T-helper 1 cell treated with Interleukin-12 subunit alpha and Interleukin-12 subunit beta and Interleukin-4 antibody, amounts not matched to agents 30 ng/mL and 1 ng/mL, for 36 hours (primary cell): ENCODE measurements at regions not wholly inside any gene's neighbourhood (a gene's known extent, or its start where the extent isn't known, plus 50 kb on each side); places are given as distances from the start of the nearest gene placed in this dataset.

Experiments
- intact Hi-C: fragments of 100-400 bp; cut with micrococcal nuclease; formaldehyde crosslinking; loops from one replicate; pipeline ENCODE4 v1.15.1; 2024

DNA sequence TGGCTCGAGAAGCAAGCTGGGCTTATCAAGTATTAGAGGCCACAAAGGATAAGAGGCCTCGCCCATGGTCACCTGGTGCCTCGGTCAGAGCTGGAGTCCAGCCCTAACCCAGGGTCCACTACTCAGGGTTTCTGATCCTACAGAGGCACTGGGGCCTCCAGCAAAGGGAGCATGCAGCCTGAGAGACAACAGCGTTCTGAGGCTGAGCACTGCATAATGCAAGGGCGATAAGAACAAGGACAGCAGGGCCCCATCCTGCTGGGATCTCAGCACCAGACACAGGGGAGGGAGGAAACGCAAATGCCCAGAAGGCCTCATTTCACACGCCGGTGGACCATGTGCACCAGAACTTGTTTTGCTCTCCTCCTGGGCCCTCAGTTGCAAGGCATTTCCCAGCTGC is 63.0 kb downstream of the C5orf15 start:
- intact Hi-C loops: no loop called here

DNA sequence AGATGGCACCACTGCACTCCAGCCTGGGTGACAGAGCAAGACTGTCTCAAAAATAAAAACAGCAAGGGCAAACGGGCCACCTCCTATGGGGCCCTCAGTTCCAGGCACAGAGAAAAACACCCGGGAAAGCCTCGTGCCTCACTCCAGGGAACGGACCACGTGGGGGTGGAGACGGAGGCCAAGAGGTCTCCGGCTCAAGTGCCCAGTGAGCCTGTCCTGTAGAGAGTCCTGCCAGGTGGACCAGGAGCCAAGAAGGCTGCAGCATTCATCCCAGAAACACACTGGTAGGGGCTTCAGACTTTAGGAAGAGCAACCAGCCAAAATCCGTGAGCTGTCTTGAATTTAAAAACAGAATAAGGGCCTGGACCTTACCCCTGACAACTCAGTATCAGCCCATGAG is 63.8 kb downstream of the C5orf15 start:
- intact Hi-C loops: no loop called here

DNA sequence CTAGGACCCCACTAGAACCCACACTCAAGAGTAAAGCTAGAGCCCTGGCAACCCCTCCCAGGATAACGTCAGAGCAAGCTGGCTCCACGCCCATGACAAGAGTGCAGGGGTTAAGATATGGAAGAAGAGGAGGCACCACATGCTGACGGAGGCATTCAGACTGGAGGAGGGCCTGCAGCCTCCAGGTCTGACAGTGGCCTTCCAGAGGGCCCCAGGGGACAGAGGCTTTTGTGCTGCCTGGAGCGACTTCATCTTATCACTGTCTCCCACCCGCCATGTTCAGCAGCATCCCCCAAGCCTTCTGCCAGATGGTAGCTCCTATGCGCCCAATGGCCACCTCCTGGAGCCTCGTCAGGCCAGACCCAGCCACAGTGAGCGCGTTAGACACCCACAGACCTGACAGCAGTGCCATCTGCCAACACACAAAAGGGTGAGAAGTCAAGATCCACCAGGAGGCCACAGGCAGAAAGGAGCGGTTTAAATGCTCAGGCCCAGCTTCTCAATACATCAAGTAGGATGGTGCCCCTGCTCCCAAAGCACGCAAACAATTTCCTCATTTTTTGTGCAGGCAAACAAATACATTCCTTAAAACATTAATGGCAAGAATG is 65.8 kb downstream of the C5orf15 start:
- intact Hi-C loops: no loop called here

- intact Hi-C loops: no loop called here
Measured at GRCh38 chr5:133900534-133901270, 67.7 kb downstream of the C5orf15 start.

GRCh38 chr5:133899506-133899905 is 68.9 kb downstream of the C5orf15 start:
- intact Hi-C loops: no loop called here

DNA sequence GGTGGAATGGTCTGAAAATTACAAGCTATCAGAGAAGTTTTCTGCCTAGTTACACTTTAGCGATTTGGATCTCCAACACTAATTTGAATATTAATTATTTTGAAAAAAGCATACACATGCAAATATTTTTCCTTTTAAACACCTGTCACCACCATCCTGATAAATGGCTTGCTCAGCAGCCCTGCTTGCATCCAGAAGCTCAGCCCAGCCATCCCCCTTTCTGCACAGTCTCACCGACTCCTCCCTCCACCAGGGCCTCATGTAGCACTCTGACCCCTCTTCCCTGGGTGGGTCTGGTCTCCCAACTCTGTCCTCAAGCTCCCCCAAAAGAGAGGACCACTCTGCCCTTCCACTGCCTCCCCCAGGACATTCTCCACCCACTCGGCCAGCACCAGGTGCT is 70.0 kb downstream of the C5orf15 start:
- intact Hi-C loops: no loop called here

DNA sequence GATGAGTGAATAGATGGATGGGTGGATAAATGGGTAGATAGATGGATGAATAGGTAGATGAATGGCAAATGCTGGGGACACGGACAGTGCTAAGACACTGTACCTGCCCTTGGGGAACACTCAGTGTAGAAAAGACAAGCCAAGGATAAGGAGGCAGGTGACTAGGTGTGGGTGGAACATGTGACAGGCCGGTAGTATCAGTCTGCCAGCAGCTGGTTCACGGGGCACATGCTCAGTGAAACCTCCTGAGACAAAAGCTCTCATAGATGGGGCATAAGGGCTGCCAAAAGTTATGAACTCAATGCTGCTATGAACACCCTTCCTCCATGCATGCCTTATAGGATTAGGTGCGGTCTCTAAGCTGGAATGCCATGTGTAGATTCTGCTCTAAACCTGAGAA is 71.0 kb downstream of the C5orf15 start:
- intact Hi-C loops: no loop called here

GRCh38 chr5:133896873-133897272 is 71.6 kb downstream of the C5orf15 start:
- intact Hi-C loops: no loop called here

DNA sequence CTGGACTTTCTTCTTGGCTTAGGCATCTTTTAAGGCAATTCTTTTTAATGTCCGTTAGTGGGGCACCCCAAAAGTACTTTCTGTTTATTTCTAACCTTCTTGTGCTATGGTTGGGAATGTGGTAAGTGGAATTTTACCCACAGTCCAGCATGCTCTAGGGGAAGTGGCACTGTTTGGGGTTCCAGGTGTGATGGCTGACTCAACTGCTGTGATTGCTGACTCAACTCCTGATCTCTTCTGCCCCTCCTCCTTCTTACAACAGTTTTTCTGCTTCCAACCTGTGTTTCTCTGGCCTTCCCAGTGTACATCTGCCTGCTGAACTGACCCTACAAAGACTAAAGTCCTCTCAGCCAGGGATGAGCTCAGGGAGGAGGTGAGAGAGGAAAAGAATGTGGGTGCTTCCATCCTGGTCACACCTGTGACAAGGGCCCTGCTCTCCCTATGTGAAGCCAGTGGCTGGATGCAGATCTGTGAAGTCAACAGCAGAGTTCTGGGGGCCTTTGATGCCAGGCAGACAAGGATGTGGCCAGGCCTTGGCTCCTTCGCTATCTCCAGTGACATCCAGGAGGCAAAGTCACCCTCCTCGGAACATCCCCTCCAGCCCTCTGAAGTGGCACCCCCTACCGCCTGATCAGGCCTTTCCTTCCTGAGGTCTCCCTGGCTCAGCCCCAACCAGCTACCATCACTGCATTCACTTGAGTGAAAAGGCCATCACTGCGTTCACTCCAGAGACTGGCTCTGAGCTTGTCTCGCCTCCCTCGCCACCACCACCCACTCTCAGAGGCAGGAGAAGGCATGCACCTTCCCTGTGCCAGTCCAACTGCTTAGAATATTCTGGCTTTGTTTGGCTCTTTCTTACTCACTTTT is 72.2 kb downstream of the C5orf15 start:
- intact Hi-C loops: no loop called here

- intact Hi-C loops: no loop called here
Measured at GRCh38 chr5:133894143-133894542, 74.3 kb downstream of the C5orf15 start.

GRCh38 chr5:133892774-133893173 is 75.7 kb downstream of the C5orf15 start:
- intact Hi-C loops: no loop called here

DNA sequence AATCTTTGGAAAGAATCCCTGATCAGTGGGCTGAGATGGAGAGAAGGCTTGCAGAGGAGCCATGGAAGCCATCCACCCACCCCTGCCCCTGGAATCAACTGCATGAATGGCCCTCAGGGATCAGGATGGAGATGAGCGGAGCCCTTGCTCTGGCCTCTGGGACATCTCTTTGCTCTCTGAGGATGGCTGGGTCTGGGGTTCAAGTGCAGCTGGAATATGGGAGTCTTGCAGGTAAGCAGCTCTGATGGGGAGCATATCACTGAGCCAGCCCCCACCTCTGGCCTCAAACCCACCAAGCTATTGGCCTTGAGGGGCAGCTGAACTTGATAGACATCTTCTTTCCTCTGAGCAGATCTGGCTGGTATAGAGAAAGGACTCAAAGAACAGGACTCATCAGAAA is 76.1 kb downstream of the C5orf15 start:
- intact Hi-C loops: no loop called here

DNA sequence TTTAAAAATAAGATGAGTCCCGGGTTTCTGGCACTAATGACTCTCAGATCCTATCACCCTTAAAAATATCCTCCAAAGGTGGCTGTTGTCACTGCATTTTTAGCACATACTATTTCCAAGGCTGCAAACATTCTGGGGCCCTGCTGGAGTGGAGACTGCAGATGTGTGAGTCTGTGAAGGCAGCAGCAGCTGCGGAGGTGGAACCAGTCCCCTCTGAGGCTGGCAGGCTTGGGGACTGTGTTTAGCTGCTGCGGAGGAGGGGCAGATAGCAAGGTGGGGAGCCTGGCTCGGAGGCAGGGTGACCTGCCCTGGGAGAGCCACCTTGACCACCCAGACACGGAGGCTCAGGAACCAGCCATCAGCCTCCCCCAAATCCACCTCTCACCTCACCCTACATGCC is 77.0 kb downstream of the C5orf15 start:
- intact Hi-C loops: no loop called here

GRCh38 chr5:133890776-133891280 is 77.6 kb downstream of the C5orf15 start:
- intact Hi-C loops: no loop called here

GRCh38 chr5:133890314-133890713 is 78.1 kb downstream of the C5orf15 start:
- intact Hi-C loops: no loop called here

DNA sequence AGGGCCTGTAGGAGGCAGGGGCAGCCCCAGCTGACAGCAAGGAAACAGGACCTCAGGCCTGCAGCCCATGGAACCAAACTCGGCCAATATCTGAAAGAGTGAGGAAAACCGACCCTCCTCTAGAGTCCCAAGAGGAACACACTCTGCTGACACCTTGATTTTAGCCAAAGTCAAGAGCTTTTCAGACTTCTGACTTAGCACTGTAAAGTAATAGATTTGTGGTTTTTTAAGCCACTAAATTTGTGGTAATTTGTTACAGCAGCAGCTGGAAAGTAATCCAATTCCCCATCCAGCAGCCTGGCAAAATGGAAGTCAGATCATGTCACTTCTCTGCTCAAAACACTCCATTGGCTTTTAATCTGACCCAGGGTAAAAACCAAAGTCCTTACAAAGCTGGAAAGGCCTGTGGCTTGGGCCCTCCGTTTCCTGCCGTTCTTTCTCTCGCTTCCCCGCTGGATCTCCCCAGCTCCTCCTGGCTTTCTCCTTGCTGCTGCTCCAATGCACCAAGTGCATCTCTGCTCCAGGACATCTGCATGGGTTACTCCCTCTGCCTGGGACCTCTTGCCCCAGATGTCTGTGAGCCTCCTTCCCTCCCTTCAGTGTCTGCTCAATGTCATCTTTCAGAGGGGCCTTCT is 79.0 kb downstream of the C5orf15 start:
- intact Hi-C loops: no loop called here

- intact Hi-C loops: no loop called here
Measured at GRCh38 chr5:133888625-133888991, 79.8 kb downstream of the C5orf15 start.

DNA sequence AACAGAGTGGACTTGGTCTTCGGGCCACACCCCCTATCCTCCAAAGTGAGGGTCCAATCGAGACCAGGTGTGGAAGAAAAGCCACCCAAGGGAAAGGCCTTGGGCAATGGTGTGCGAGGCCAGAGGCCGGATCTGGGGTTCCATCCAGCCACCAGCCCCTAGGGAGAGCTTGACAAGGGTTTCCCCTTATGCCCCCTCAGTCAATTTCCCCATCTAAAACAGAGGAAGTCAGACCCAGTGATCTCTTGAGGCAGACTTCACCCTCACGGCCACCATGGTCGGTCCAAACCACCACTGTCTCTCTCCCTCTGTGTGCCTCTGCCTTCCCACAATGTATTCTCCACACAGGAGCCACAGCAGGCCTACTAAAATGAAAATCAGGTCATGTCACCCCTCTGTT is 82.9 kb downstream of the C5orf15 start:
- intact Hi-C loops: no loop called here

GRCh38 chr5:133884569-133885311 is 83.7 kb downstream of the C5orf15 start:
- intact Hi-C loops: no loop called here

GRCh38 chr5:133883916-133884315 is 84.5 kb downstream of the C5orf15 start:
- intact Hi-C loops: no loop called here

DNA sequence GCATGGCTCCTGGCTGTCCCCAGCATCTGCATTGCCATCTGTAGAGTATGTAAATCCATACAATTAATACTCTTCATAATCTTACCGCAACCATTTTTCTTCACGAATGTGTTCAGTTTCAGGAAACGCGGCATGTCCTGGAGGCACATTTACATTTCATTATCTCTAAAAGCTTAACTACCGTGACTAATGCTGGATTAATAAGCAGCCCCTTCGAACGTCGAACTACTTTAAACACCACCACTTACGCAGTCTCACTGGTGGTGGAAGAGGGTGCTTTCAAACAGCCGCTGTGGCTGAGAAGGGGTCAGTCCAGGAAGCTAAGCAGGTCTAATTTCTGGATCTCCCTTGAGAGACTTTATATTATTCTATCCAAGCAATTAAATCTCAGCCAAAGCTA is 85.6 kb downstream of the C5orf15 start:
- intact Hi-C loops: no loop called here
